ENCODE measurements at regions not wholly inside any gene's neighbourhood (a gene's known extent, or its start where the extent isn't known, plus 50 kb on each side); places are given as distances from the start of the nearest gene placed in this dataset.

DNA sequence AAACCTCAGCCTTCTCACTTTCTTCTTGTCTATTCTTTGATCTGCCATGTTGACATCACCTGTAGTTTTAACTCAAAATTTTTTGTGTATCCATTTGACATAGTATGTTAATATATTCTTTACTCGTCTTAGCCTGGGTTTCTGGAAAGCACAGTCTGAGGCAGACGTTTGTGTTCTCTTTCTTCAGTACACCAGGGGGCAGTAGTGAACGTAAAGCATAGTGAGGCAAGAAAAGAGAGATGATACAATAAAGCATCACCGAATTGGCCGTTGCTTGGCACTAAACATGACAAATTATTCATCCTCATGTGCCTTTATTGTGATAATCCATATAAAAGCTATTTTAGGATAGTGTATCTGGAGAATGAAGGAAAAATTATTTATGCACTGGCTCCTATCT, 141.0 kb upstream of the MYRIP start:
- TF ChIP-seq, protein P1, sequence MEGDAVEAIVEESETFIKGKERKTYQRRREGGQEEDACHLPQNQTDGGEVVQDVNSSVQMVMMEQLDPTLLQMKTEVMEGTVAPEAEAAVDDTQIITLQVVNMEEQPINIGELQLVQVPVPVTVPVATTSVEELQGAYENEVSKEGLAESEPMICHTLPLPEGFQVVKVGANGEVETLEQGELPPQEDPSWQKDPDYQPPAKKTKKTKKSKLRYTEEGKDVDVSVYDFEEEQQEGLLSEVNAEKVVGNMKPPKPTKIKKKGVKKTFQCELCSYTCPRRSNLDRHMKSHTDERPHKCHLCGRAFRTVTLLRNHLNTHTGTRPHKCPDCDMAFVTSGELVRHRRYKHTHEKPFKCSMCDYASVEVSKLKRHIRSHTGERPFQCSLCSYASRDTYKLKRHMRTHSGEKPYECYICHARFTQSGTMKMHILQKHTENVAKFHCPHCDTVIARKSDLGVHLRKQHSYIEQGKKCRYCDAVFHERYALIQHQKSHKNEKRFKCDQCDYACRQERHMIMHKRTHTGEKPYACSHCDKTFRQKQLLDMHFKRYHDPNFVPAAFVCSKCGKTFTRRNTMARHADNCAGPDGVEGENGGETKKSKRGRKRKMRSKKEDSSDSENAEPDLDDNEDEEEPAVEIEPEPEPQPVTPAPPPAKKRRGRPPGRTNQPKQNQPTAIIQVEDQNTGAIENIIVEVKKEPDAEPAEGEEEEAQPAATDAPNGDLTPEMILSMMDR (IDR thresholded peaks at IDR 0.05): peak; percentile 28 to 67 (median 46)
- TF ChIP-seq POLR2A (IDR thresholded peaks at IDR 0.05): no peak
